ENCODE measurements at regions not wholly inside any gene's neighbourhood (a gene's known extent, or its start where the extent isn't known, plus 50 kb on each side); places are given as distances from the start of the nearest gene placed in this dataset.

DNA sequence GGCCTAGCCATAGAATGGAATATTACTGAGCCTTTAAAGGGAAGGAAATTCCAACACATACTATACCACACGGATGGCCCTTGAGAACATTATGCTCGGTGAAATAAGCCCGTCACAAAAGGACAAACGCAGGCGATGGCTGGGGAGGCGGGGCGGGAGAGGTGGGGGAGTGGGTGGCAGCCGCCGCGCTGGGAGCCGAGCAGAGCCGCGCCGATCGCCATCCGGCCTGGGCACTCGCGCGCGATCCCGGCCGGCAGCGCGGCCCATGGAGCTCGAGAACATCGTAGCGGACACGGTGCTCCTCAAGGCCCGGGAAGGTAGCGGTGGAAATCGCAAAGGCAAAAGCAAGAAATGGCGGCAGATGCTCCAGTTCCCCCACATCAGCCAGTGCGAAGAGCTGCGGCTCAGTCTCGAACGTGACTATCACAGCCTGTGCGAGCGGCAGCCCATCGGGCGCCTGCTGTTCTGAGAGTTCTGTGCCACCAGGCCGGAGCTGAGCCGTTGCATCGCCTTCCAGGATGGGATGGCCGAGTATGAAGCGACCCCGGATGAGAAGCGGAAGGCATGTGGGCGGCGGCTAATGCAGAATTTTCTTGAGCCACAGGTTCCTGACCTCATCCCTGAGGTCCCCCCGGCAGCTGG, 140.1 kb downstream of the ZDHHC20 start:
- TF ChIP-seq, protein P1, sequence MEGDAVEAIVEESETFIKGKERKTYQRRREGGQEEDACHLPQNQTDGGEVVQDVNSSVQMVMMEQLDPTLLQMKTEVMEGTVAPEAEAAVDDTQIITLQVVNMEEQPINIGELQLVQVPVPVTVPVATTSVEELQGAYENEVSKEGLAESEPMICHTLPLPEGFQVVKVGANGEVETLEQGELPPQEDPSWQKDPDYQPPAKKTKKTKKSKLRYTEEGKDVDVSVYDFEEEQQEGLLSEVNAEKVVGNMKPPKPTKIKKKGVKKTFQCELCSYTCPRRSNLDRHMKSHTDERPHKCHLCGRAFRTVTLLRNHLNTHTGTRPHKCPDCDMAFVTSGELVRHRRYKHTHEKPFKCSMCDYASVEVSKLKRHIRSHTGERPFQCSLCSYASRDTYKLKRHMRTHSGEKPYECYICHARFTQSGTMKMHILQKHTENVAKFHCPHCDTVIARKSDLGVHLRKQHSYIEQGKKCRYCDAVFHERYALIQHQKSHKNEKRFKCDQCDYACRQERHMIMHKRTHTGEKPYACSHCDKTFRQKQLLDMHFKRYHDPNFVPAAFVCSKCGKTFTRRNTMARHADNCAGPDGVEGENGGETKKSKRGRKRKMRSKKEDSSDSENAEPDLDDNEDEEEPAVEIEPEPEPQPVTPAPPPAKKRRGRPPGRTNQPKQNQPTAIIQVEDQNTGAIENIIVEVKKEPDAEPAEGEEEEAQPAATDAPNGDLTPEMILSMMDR (IDR thresholded peaks at IDR 0.05), result no peak
- TF ChIP-seq POLR2A (IDR thresholded peaks at IDR 0.05), result no peak
- TF ChIP-seq EP300 (IDR thresholded peaks at IDR 0.05; ENCODE audit: low read depth), result no peak
- TF ChIP-seq POLR2AphosphoS5 (IDR thresholded peaks at IDR 0.05), result no peak
